ENCODE measurements at regions not wholly inside any gene's neighbourhood (a gene's known extent, or its start where the extent isn't known, plus 50 kb on each side); places are given as distances from the start of the nearest gene placed in this dataset.

DNA sequence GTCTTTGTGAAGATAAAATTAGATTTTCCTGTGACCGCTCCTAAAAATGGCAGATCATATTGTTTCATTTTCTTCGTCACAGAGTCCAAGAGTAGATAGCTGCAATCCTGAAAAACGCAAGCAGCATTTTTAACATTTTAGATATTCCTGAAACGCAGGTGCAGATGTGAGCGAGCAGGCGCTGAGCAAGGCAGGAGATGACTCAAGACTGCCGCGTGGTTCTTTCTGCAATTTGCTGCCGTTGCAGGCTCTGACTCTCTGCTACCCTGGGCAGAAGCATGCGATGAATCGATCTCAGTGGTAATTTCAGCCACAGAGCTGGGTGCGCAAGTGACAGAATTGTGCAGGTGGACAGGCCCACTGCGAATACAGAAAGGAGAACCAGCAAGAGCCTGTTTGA, 331.9 kb downstream of the ACTR3B start:
- DNase-seq (no peak), ATAC-seq (ENCODE audit: insufficient read depth, low FRiP score) (no peak)
- H3K27me3 ChIP-seq (ENCODE audit: control insufficient read depth in 3 of 3, insufficient read depth in 3 of 3, low read length in 2 of 3): no peaks in the 10 kb centered on the region
- H3K27ac ChIP-seq (ENCODE audit: low read depth in 1 of 2, low read length in 1 of 2): no peak overlapping the region
- 76 to 77% methylated on average over 13 of the region's 13 CpGs for WGBS, 2 donors
- no peaks in the 10 kb centered on the region for H3K36me3 ChIP-seq (ENCODE audit: control insufficient read depth in 4 of 4, insufficient read depth in 4 of 4, low read length in 4 of 4)
- H3K4me1 ChIP-seq (ENCODE audit: control insufficient read depth in 5 of 5, insufficient read depth in 5 of 5, low read length in 5 of 5): no peaks in the 10 kb centered on the region
- peaks cover 0 to 2% (median 0%) of the 10 kb centered on the region in 4 donors for H3K9me3 ChIP-seq (ENCODE audit: control insufficient read depth in 4 of 4, insufficient read depth in 3 of 4, low read length in 3 of 4)
- no peak overlapping the region for H3K4me3 ChIP-seq
- no peak overlapping the region for H3K9ac ChIP-seq (ENCODE audit: insufficient read depth in 1 of 2, low read length in 2 of 2)
- TF ChIP-seq, protein P1, sequence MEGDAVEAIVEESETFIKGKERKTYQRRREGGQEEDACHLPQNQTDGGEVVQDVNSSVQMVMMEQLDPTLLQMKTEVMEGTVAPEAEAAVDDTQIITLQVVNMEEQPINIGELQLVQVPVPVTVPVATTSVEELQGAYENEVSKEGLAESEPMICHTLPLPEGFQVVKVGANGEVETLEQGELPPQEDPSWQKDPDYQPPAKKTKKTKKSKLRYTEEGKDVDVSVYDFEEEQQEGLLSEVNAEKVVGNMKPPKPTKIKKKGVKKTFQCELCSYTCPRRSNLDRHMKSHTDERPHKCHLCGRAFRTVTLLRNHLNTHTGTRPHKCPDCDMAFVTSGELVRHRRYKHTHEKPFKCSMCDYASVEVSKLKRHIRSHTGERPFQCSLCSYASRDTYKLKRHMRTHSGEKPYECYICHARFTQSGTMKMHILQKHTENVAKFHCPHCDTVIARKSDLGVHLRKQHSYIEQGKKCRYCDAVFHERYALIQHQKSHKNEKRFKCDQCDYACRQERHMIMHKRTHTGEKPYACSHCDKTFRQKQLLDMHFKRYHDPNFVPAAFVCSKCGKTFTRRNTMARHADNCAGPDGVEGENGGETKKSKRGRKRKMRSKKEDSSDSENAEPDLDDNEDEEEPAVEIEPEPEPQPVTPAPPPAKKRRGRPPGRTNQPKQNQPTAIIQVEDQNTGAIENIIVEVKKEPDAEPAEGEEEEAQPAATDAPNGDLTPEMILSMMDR (IDR thresholded peaks at IDR 0.05; ENCODE audit: control extremely low read depth, extremely low read depth): no peak

DNA sequence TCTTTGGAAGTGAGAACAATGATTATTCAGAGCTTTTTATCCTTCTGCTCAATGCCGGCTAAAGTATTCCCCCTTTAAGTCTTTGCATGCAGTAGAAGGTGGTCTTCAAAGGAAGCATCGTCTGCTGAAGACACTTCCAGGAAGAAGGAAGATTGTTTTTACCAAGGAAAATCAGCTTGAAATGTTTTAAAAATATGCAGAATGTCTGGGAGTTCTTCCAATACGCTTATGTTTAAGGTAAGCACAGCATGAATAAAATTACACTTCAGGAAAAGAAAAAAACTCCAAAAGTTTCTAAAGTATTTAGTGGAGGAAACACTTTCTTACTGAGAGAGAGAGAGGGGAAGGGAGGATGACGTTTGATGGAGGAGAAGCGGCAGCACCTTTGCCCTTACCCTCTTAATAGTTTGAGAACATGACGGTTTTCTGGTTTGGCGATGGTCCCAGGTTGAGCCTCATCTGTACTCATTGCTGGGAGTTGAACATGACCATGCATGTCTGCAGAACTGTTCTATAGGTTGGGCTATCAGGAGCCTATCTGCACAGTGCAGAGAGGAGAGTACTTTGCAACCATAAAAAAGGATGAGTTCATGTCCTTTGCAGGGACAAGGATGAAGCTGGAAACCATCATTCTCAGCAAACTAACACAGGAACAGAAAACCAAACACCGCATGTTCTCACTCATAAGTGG, 338.1 kb downstream of the ACTR3B start:
- ATAC-seq (ENCODE audit: insufficient read depth, low FRiP score) (no peak), DNase-seq (no peak)
- Histone ChIP-seq H3K4me3 (no peak overlapping the region), H3K36me3 (ENCODE audit: control insufficient read depth in 4 of 4, insufficient read depth in 4 of 4, low read length in 4 of 4) (no peaks in the 10 kb centered on the region), H3K27ac (ENCODE audit: low read depth in 1 of 2, low read length in 1 of 2) (no peak overlapping the region), H3K4me1 (ENCODE audit: control insufficient read depth in 5 of 5, insufficient read depth in 5 of 5, low read length in 5 of 5) (no peaks in the 10 kb centered on the region), H3K9ac (ENCODE audit: insufficient read depth in 1 of 2, low read length in 2 of 2) (no peak overlapping the region), H3K9me3 (ENCODE audit: control insufficient read depth in 4 of 4, insufficient read depth in 3 of 4, low read length in 3 of 4) (peaks cover 0 to 2% (median 0%) of the 10 kb centered on the region in 4 donors), H3K27me3 (ENCODE audit: control insufficient read depth in 3 of 3, insufficient read depth in 3 of 3, low read length in 2 of 3) (no peaks in the 10 kb centered on the region)
- TF ChIP-seq, protein P1 (IDR thresholded peaks at IDR 0.05; ENCODE audit: control extremely low read depth, extremely low read depth): no peak
- WGBS, 2 donors: 72 to 84% methylated on average over 8 of the region's 8 CpGs

DNA sequence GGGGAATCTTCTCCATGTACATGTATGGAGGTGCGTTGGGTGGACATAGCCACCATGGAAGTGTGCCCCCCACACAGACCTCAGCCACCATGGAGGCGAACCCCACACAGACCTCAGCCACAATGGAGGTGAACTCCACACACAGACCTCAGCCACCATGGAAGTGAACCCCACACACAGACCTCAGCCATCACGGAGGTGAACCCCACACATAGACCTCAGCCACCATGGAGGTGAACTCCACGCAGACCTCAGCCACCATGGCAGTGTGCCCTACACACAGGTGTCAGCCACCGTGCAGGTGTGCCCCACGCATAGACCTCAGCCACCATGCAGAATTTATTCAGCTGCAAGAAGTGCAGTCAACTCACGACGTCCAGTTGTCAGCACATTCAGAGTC, 339.7 kb downstream of the ACTR3B start:
- TF ChIP-seq, protein P1 (IDR thresholded peaks at IDR 0.05; ENCODE audit: control extremely low read depth, extremely low read depth): no peak
- no peaks in the 10 kb centered on the region for H3K4me1 ChIP-seq (ENCODE audit: control insufficient read depth in 5 of 5, insufficient read depth in 5 of 5, low read length in 5 of 5)
- 83 to 84% methylated on average over 8 of the region's 8 CpGs for WGBS, 2 donors
- no peak overlapping the region for H3K27ac ChIP-seq (ENCODE audit: low read depth in 1 of 2, low read length in 1 of 2)
- no peak overlapping the region for H3K9ac ChIP-seq (ENCODE audit: insufficient read depth in 1 of 2, low read length in 2 of 2)
- H3K4me3 ChIP-seq: no peak overlapping the region
- no peak for DNase-seq
- no peak for ATAC-seq (ENCODE audit: insufficient read depth, low FRiP score)
- H3K27me3 ChIP-seq (ENCODE audit: control insufficient read depth in 3 of 3, insufficient read depth in 3 of 3, low read length in 2 of 3): no peaks in the 10 kb centered on the region
- peaks cover 0 to 2% (median 0%) of the 10 kb centered on the region in 4 donors for H3K9me3 ChIP-seq (ENCODE audit: control insufficient read depth in 4 of 4, insufficient read depth in 3 of 4, low read length in 3 of 4)
- no peaks in the 10 kb centered on the region for H3K36me3 ChIP-seq (ENCODE audit: control insufficient read depth in 4 of 4, insufficient read depth in 4 of 4, low read length in 4 of 4)

Measured in lung (tissue), 11 donors.